ENCODE measurements at regions not wholly inside any gene's neighbourhood (a gene's known extent, or its start where the extent isn't known, plus 50 kb on each side); places are given as distances from the start of the nearest gene placed in this dataset.

- no peaks in the 10 kb centered on the region for H3K27me3 ChIP-seq (ENCODE audit: control insufficient read depth in 1 of 2, insufficient read depth in 2 of 2, low read length in 2 of 2)
- TF ChIP-seq CTCF (IDR thresholded peaks at IDR 0.05): no peak
- DNase-seq (no peak), ATAC-seq (ENCODE audit: poor library complexity) (no peak)
- intact Hi-C loops (cut with DNase I, micrococcal nuclease): loop anchor here in 1 of 2 experiments (10.0 kb wide), 1 partner anchor 106 kb away; no protein-coding TSS in a partner anchor
- H3K36me3 ChIP-seq (ENCODE audit: insufficient read depth, low read length): no peaks in the 10 kb centered on the region
- CTCF ChIA-PET: no interaction called here
- no peaks in the 10 kb centered on the region for H3K36me3 Mint-ChIP-seq (ENCODE audit: low read depth)
- no peak overlapping the region for H3K27ac Mint-ChIP-seq
- H3K27ac ChIP-seq (ENCODE audit: low read depth in 1 of 2, low read length in 2 of 2): no peak overlapping the region
- H3K9me3 ChIP-seq (ENCODE audit: control insufficient read depth in 1 of 2, insufficient read depth in 1 of 2, low read length in 2 of 2): no peaks in the 10 kb centered on the region
- H3K9me3 Mint-ChIP-seq: no peaks in the 10 kb centered on the region
- H3K27me3 Mint-ChIP-seq: no peaks in the 10 kb centered on the region
- POLR2A ChIA-PET: no interaction called here
- no peaks in the 10 kb centered on the region for H3K4me1 Mint-ChIP-seq (ENCODE audit: low read depth)
- no peaks in the 10 kb centered on the region for H3K4me1 ChIP-seq (ENCODE audit: insufficient read depth, low read length)
- no peak overlapping the region for H3K4me3 ChIP-seq (ENCODE audit: low read length)
- H3K4me3 Mint-ChIP-seq: no peak overlapping the region
These were observed 112.4 kb downstream of the SH3TC2 start for GRCh38 chr5:148950471-148950863.

GRCh38 chr5:148950892-148951291, 112.0 kb downstream of the SH3TC2 start:
- ATAC-seq (ENCODE audit: poor library complexity) (no peak), DNase-seq (no peak)
- ChIA-PET CTCF (no interaction called here), POLR2A (no interaction called here)
- Mint-ChIP-seq H3K36me3 (ENCODE audit: low read depth) (no peaks in the 10 kb centered on the region), H3K27me3 (no peaks in the 10 kb centered on the region), H3K4me1 (ENCODE audit: low read depth) (no peaks in the 10 kb centered on the region), H3K4me3 (no peak overlapping the region), H3K9me3 (no peaks in the 10 kb centered on the region), H3K27ac (no peak overlapping the region)
- Histone ChIP-seq H3K27me3 (ENCODE audit: control insufficient read depth in 1 of 2, insufficient read depth in 2 of 2, low read length in 2 of 2) (no peaks in the 10 kb centered on the region), H3K27ac (ENCODE audit: low read depth in 1 of 2, low read length in 2 of 2) (no peak overlapping the region), H3K4me1 (ENCODE audit: insufficient read depth, low read length) (no peaks in the 10 kb centered on the region), H3K9me3 (ENCODE audit: control insufficient read depth in 1 of 2, insufficient read depth in 1 of 2, low read length in 2 of 2) (no peaks in the 10 kb centered on the region), H3K4me3 (ENCODE audit: low read length) (no peak overlapping the region), H3K36me3 (ENCODE audit: insufficient read depth, low read length) (no peaks in the 10 kb centered on the region)
- intact Hi-C loops (cut with DNase I, micrococcal nuclease): loop anchor here in 1 of 2 experiments (10.0 kb wide), 1 partner anchor 106 kb away; no protein-coding TSS in a partner anchor
- TF ChIP-seq CTCF (IDR thresholded peaks at IDR 0.05): no peak

- no peak overlapping the region for H3K4me3 Mint-ChIP-seq
- no peaks in the 10 kb centered on the region for H3K4me1 Mint-ChIP-seq (ENCODE audit: low read depth)
- H3K27ac ChIP-seq (ENCODE audit: low read depth in 1 of 2, low read length in 2 of 2): no peak overlapping the region
- H3K27me3 Mint-ChIP-seq: no peaks in the 10 kb centered on the region
- no peak for TF ChIP-seq CTCF (IDR thresholded peaks at IDR 0.05)
- H3K36me3 ChIP-seq (ENCODE audit: insufficient read depth, low read length): no peaks in the 10 kb centered on the region
- H3K9me3 ChIP-seq (ENCODE audit: control insufficient read depth in 1 of 2, insufficient read depth in 1 of 2, low read length in 2 of 2): no peaks in the 10 kb centered on the region
- no peaks in the 10 kb centered on the region for H3K4me1 ChIP-seq (ENCODE audit: insufficient read depth, low read length)
- no peaks in the 10 kb centered on the region for H3K9me3 Mint-ChIP-seq
- no peak overlapping the region for H3K4me3 ChIP-seq (ENCODE audit: low read length)
- H3K27ac Mint-ChIP-seq: no peak overlapping the region
- no peaks in the 10 kb centered on the region for H3K27me3 ChIP-seq (ENCODE audit: control insufficient read depth in 1 of 2, insufficient read depth in 2 of 2, low read length in 2 of 2)
- H3K36me3 Mint-ChIP-seq (ENCODE audit: low read depth): no peaks in the 10 kb centered on the region
- ChIA-PET POLR2A (no interaction called here), CTCF (no interaction called here)
- intact Hi-C loops (cut with DNase I, micrococcal nuclease): loop anchor here in 1 of 2 experiments (10.0 kb wide), 1 partner anchor 107 kb away; no protein-coding TSS in a partner anchor
- no peak for DNase-seq
- ATAC-seq (ENCODE audit: poor library complexity): no peak
These were observed 111.2 kb downstream of the SH3TC2 start for GRCh38 chr5:148951612-148952011.
